ENCODE measurements at regions not wholly inside any gene's neighbourhood (a gene's known extent, or its start where the extent isn't known, plus 50 kb on each side); places are given as distances from the start of the nearest gene placed in this dataset.

- H3K4me1 ChIP-seq = no peaks in the 10 kb centered on the region
These were observed 405.3 kb upstream of the GALNT5 start for GRCh38 chr2:156852210-156852609.

GRCh38 chr2:156852681-156853080 is 404.8 kb upstream of the GALNT5 start:
- Mint-ChIP-seq H3K27me3 (ENCODE audit: insufficient read depth, unreplicated experiment) (no peaks in the 10 kb centered on the region), H3K4me1 (ENCODE audit: low read depth, unreplicated experiment) (no peaks in the 10 kb centered on the region), H3K36me3 (ENCODE audit: insufficient read depth, unreplicated experiment) (no peaks in the 10 kb centered on the region), H3K27ac (ENCODE audit: unreplicated experiment) (no peak overlapping the region), H3K9me3 (ENCODE audit: unreplicated experiment) (peaks cover 11% of the 10 kb centered on the region), H3K4me3 (ENCODE audit: unreplicated experiment) (no peak overlapping the region)
- ChIA-PET POLR2A (no interaction called here), CTCF (no interaction called here)
- Histone ChIP-seq H3K36me3 (ENCODE audit: control insufficient read depth, insufficient read depth, low read length) (no peaks in the 10 kb centered on the region), H3K4me1 (no peaks in the 10 kb centered on the region), H3K27me3 (replicated peaks; ENCODE audit: control insufficient read depth, insufficient read depth, low read length) (no peaks in the 10 kb centered on the region), H3K4me3 (ENCODE audit: low read depth, low read length) (no peak overlapping the region), H3K9me3 (no peaks in the 10 kb centered on the region)
- intact Hi-C loops (cut with micrococcal nuclease; ENCODE audit: unreplicated experiment) = no loop called here
- no peak for DNase-seq
- no TSS peak for BruUV-seq (replicated peaks)
- TF ChIP-seq CTCF (IDR thresholded peaks at IDR 0.05; ENCODE audit: insufficient read depth in 1 of 2, low read depth in 1 of 2, low read length in 1 of 2, severe bottlenecking in 1 of 2, unreplicated experiment in 1 of 2) = no peak

More at GRCh38 chr2:156852210-156852609, 405.3 kb upstream of the GALNT5 start:
- no peak for DNase-seq
- BruUV-seq (replicated peaks) = no TSS peak
- Mint-ChIP-seq H3K27ac (ENCODE audit: unreplicated experiment) (no peak overlapping the region), H3K36me3 (ENCODE audit: insufficient read depth, unreplicated experiment) (no peaks in the 10 kb centered on the region), H3K4me3 (ENCODE audit: unreplicated experiment) (no peak overlapping the region), H3K4me1 (ENCODE audit: low read depth, unreplicated experiment) (no peaks in the 10 kb centered on the region), H3K27me3 (ENCODE audit: insufficient read depth, unreplicated experiment) (no peaks in the 10 kb centered on the region), H3K9me3 (ENCODE audit: unreplicated experiment) (peaks cover 11% of the 10 kb centered on the region)
- intact Hi-C loops (cut with micrococcal nuclease; ENCODE audit: unreplicated experiment) = no loop called here
- TF ChIP-seq CTCF (IDR thresholded peaks at IDR 0.05; ENCODE audit: insufficient read depth in 1 of 2, low read depth in 1 of 2, low read length in 1 of 2, severe bottlenecking in 1 of 2, unreplicated experiment in 1 of 2) = no peak
- CTCF ChIA-PET = no interaction called here
- Histone ChIP-seq H3K36me3 (ENCODE audit: control insufficient read depth, insufficient read depth, low read length) (no peaks in the 10 kb centered on the region), H3K4me3 (ENCODE audit: low read depth, low read length) (no peak overlapping the region), H3K27me3 (replicated peaks; ENCODE audit: control insufficient read depth, insufficient read depth, low read length) (no peaks in the 10 kb centered on the region), H3K9me3 (no peaks in the 10 kb centered on the region)
- POLR2A ChIA-PET = no interaction called here

DNA sequence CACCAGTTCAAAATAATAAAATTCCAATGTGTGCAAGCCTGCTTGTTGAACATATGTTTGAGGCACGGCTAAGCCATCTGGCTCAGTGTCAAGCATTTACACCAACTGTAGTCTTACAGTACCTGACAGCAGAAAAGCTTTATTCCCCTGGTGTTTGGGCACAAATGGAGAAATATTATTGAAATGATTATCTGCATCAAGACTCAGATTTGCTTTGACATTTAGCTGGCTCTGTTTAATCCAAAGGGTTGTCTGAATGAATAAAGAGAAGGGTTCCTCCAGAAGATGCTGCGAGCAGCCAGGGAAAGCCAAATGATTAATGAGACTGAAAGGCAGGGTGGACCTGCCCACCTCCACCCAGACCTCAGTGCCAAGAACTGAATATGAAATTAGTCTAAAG is 393.2 kb upstream of the GALNT5 start:
- no peaks in the 10 kb centered on the region for H3K36me3 Mint-ChIP-seq (ENCODE audit: insufficient read depth, unreplicated experiment)
- Histone ChIP-seq H3K36me3 (ENCODE audit: control insufficient read depth, insufficient read depth, low read length) (no peaks in the 10 kb centered on the region), H3K9me3 (no peaks in the 10 kb centered on the region), H3K4me1 (no peaks in the 10 kb centered on the region), H3K4me3 (ENCODE audit: low read depth, low read length) (no peak overlapping the region), H3K27me3 (replicated peaks; ENCODE audit: control insufficient read depth, insufficient read depth, low read length) (no peaks in the 10 kb centered on the region)
- H3K9me3 Mint-ChIP-seq (ENCODE audit: unreplicated experiment) = no peaks in the 10 kb centered on the region
- no peak overlapping the region for H3K27ac Mint-ChIP-seq (ENCODE audit: unreplicated experiment)
- H3K27me3 Mint-ChIP-seq (ENCODE audit: insufficient read depth, unreplicated experiment) = peaks cover 6% of the 10 kb centered on the region
- no peak for DNase-seq
- POLR2A ChIA-PET = no interaction called here
- TF ChIP-seq CTCF (IDR thresholded peaks at IDR 0.05; ENCODE audit: insufficient read depth in 1 of 2, low read depth in 1 of 2, low read length in 1 of 2, severe bottlenecking in 1 of 2, unreplicated experiment in 1 of 2) = no peak
- no peak overlapping the region for H3K4me3 Mint-ChIP-seq (ENCODE audit: unreplicated experiment)
- BruUV-seq (replicated peaks) = no TSS peak
- CTCF ChIA-PET = no interaction called here
- intact Hi-C loops (cut with micrococcal nuclease; ENCODE audit: unreplicated experiment) = no loop called here
- H3K4me1 Mint-ChIP-seq (ENCODE audit: low read depth, unreplicated experiment) = no peaks in the 10 kb centered on the region

All from Caco-2 (cell line).